OCI-LY1 (cell line): ENCODE measurements at regions not wholly inside any gene's neighbourhood (a gene's known extent, or its start where the extent isn't known, plus 50 kb on each side); places are given as distances from the start of the nearest gene placed in this dataset.

Experiments
- H2AFZ ChIP-seq: fragments of 200-600 bp; sonication (generic), shearing (Covaris generic); 2 replicates; pipeline ENCODE4 v1.6.0; 2014; ENCODE audit warnings: antibody characterized with exemption, mild to moderate bottlenecking, low read length
- H3F3A ChIP-seq: fragments of 200-600 bp; sonication (generic), shearing (Covaris generic); 2 replicates; pipeline ENCODE4 v1.6.0; 2014; ENCODE audit warnings: mild to moderate bottlenecking, antibody characterized with exemption, low read length, moderate library complexity; ENCODE audit not compliant: insufficient read depth
- H3K27ac ChIP-seq: fragments of 200-600 bp; sonication (generic); 2 replicates; pipeline ENCODE4 v1.5.1; 2014; ENCODE audit warnings: low read length, mixed run types, mild to moderate bottlenecking, low read depth; ENCODE audit not compliant: poor library complexity, severe bottlenecking
- H3K27me3 ChIP-seq: fragments of 200-600 bp; sonication (generic); 2 replicates; pipeline ENCODE4 v1.6.0; 2014; ENCODE audit warnings: antibody characterized with exemption, mild to moderate bottlenecking, low read length, moderate library complexity; ENCODE audit not compliant: insufficient read depth
- H3K36me3 ChIP-seq: fragments of 200-600 bp; sonication (generic); 2 replicates; pipeline ENCODE4 v1.6.1; 2014; ENCODE audit warnings: mild to moderate bottlenecking, antibody characterized with exemption, low read length, moderate library complexity, mixed read lengths; ENCODE audit not compliant: insufficient read depth
- H3K4me1 ChIP-seq: fragments of 200-600 bp; sonication (generic); 2 replicates; pipeline ENCODE4 v1.5.1; 2014; ENCODE audit warnings: mild to moderate bottlenecking, low read length, moderate library complexity; ENCODE audit not compliant: insufficient read depth, severe bottlenecking
- H3K4me2 ChIP-seq: fragments of 200-600 bp; sonication (generic), shearing (Covaris generic); 2 replicates; pipeline ENCODE4 v1.6.1; 2014; ENCODE audit warnings: low read length
- H3K4me3 ChIP-seq: fragments of 200-600 bp; sonication (generic); 2 replicates; pipeline ENCODE4 v1.5.1; 2014; ENCODE audit warnings: low read length, low read depth, mild to moderate bottlenecking, mixed read lengths; ENCODE audit not compliant: poor library complexity, severe bottlenecking
- H3K79me2 ChIP-seq: fragments of 200-600 bp; shearing (Covaris generic); 2 replicates; pipeline ENCODE4 v1.6.1; 2016; ENCODE audit warnings: mixed run types, low read length, mixed read lengths; ENCODE audit not compliant: insufficient read depth
- H3K9ac ChIP-seq: fragments of 200-600 bp; sonication (generic), shearing (Covaris generic); 2 replicates; pipeline ENCODE4 v1.6.1; 2014; ENCODE audit warnings: mild to moderate bottlenecking, low read length, mixed read lengths
- H3K9me2 ChIP-seq: fragments of 200-600 bp; sonication (generic), shearing (Covaris generic); 2 replicates; pipeline ENCODE4 v1.6.1; 2014; ENCODE audit warnings: low read depth, mild to moderate bottlenecking, low read length, mixed read lengths
- H3K9me3 ChIP-seq: fragments of 200-600 bp; shearing (Covaris generic); 2 replicates; pipeline ENCODE4 v1.6.1; 2014; ENCODE audit warnings: low read length, mixed read lengths
- H4K20me1 ChIP-seq: fragments of 200-600 bp; sonication (generic), shearing (Covaris generic); 2 replicates; pipeline ENCODE4 v1.6.0; 2016; ENCODE audit warnings: mild to moderate bottlenecking, low read length; ENCODE audit not compliant: insufficient read depth
- EZH2 ChIP-seq: fragments of 200-600 bp; sonication (generic), shearing (Covaris generic); IDR thresholded peaks from 2 replicates; pipeline ENCODE4 v1.8.0; 2017; ENCODE audit warnings: borderline replicate concordance, mixed run types, mild to moderate bottlenecking, antibody characterized with exemption, low read length, moderate library complexity, mixed read lengths
- TF ChIP-seq, protein P1 (sequence below): fragments of 200-600 bp; sonication (generic), shearing (Covaris generic); IDR thresholded peaks from 2 replicates; pipeline ENCODE4 v1.5.1; 2017; ENCODE audit warnings: mild to moderate bottlenecking, antibody characterized with exemption, low read length, moderate library complexity, mixed read lengths

DNA sequence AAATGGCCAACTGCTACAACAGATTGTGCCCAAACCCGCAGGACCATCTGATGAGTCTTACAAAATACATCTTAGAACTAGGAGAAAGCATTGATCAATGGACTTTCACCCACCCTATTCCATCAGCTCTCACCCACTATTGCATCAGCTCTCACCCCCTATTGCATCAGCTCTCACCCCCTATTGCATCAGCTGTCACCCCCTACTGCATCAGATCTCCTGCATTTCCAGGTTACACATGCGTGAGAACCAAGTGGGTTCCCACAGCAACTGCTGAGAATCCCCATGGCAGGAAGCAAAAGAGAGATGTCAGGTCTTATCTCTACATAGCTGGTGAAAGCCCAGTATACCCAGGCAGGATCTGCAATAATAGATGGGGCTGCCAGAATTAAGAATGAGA lies 533.5 kb downstream of the LTN1 start:
- Histone ChIP-seq H2AFZ (no peak overlapping the region), H3F3A (no peaks in the 10 kb centered on the region), H3K9ac (no peak overlapping the region), H3K9me3 (no peaks in the 10 kb centered on the region), H3K36me3 (no peaks in the 10 kb centered on the region), H3K27ac (no peak overlapping the region), H3K79me2 (no peaks in the 10 kb centered on the region), H3K4me3 (no peak overlapping the region), H4K20me1 (no peaks in the 10 kb centered on the region), H3K27me3 (no peaks in the 10 kb centered on the region), H3K4me2 (no peak overlapping the region), H3K4me1 (no peaks in the 10 kb centered on the region), H3K9me2 (no peaks in the 10 kb centered on the region)
- TF ChIP-seq, protein P1, sequence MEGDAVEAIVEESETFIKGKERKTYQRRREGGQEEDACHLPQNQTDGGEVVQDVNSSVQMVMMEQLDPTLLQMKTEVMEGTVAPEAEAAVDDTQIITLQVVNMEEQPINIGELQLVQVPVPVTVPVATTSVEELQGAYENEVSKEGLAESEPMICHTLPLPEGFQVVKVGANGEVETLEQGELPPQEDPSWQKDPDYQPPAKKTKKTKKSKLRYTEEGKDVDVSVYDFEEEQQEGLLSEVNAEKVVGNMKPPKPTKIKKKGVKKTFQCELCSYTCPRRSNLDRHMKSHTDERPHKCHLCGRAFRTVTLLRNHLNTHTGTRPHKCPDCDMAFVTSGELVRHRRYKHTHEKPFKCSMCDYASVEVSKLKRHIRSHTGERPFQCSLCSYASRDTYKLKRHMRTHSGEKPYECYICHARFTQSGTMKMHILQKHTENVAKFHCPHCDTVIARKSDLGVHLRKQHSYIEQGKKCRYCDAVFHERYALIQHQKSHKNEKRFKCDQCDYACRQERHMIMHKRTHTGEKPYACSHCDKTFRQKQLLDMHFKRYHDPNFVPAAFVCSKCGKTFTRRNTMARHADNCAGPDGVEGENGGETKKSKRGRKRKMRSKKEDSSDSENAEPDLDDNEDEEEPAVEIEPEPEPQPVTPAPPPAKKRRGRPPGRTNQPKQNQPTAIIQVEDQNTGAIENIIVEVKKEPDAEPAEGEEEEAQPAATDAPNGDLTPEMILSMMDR = no peak

GRCh38 chr21:28458446-28458845 lies 534.2 kb downstream of the LTN1 start:
- Histone ChIP-seq H3K9me2 (no peaks in the 10 kb centered on the region), H3K9ac (no peak overlapping the region), H3K79me2 (no peaks in the 10 kb centered on the region), H3F3A (no peaks in the 10 kb centered on the region), H4K20me1 (no peaks in the 10 kb centered on the region), H3K27me3 (no peaks in the 10 kb centered on the region), H3K27ac (no peak overlapping the region), H3K4me2 (no peak overlapping the region), H3K9me3 (no peaks in the 10 kb centered on the region), H2AFZ (no peak overlapping the region), H3K4me3 (no peak overlapping the region), H3K36me3 (no peaks in the 10 kb centered on the region), H3K4me1 (no peaks in the 10 kb centered on the region)
- no peak for TF ChIP-seq EZH2
- TF ChIP-seq, protein P1 = no peak

- Histone ChIP-seq H3K4me1 (no peaks in the 10 kb centered on the region), H2AFZ (no peak overlapping the region), H3K36me3 (no peaks in the 10 kb centered on the region), H3F3A (no peaks in the 10 kb centered on the region), H3K9me2 (no peaks in the 10 kb centered on the region), H3K27me3 (no peaks in the 10 kb centered on the region), H4K20me1 (no peaks in the 10 kb centered on the region), H3K27ac (no peak overlapping the region), H3K4me3 (no peak overlapping the region), H3K79me2 (no peaks in the 10 kb centered on the region), H3K9ac (no peak overlapping the region), H3K4me2 (no peak overlapping the region), H3K9me3 (no peaks in the 10 kb centered on the region)
- no peak for TF ChIP-seq EZH2
- TF ChIP-seq, protein P1 = no peak
Observed at GRCh38 chr21:28455253-28455600, 537.5 kb downstream of the LTN1 start.
